PC-3 (cell line): ENCODE measurements at regions not wholly inside any gene's neighbourhood (a gene's known extent, or its start where the extent isn't known, plus 50 kb on each side); places are given as distances from the start of the nearest gene placed in this dataset.

Experiments used
- EZH2 ChIP-seq: fragments of 300-600 bp; sonication (generic); IDR thresholded peaks from one replicate; pipeline ENCODE4 v1.6.1; 2017; ENCODE audit warnings: antibody characterized with exemption, mild to moderate bottlenecking, low read length; ENCODE audit not compliant: unreplicated experiment
- TF ChIP-seq, protein P1 (sequence below): fragments of 300-600 bp; sonication (generic); conservative IDR thresholded peaks from 2 replicates; pipeline ENCODE4 v1.5.1; 2017; ENCODE audit warnings: antibody characterized with exemption, low read depth, mild to moderate bottlenecking, low read length

DNA sequence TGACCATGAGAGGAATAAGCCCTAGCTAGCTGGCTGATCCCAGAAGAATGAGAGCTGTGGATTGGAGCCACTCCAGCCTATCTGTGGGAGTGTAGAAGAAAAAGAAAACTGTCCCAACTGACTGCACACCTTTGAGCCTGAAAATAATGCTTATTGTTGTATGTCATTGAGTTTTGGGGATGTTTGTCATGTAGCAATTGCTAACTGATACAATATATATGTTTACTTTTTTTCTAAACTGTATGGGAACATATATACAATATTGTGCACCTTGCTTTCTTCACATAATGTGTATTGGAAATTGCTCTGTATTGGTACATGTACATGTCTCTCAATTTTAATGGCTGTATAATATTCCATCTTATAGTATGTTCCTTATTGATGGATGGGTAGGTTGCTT is 124.0 kb upstream of the NLRP1 start:
- TF ChIP-seq, protein P1, sequence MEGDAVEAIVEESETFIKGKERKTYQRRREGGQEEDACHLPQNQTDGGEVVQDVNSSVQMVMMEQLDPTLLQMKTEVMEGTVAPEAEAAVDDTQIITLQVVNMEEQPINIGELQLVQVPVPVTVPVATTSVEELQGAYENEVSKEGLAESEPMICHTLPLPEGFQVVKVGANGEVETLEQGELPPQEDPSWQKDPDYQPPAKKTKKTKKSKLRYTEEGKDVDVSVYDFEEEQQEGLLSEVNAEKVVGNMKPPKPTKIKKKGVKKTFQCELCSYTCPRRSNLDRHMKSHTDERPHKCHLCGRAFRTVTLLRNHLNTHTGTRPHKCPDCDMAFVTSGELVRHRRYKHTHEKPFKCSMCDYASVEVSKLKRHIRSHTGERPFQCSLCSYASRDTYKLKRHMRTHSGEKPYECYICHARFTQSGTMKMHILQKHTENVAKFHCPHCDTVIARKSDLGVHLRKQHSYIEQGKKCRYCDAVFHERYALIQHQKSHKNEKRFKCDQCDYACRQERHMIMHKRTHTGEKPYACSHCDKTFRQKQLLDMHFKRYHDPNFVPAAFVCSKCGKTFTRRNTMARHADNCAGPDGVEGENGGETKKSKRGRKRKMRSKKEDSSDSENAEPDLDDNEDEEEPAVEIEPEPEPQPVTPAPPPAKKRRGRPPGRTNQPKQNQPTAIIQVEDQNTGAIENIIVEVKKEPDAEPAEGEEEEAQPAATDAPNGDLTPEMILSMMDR: no peak
- no peak for TF ChIP-seq EZH2
